Ishikawa (cell line): ENCODE measurements at regions not wholly inside any gene's neighbourhood (a gene's known extent, or its start where the extent isn't known, plus 50 kb on each side); places are given as distances from the start of the nearest gene placed in this dataset.

ENCODE experiments used
- CEBPB ChIP-seq: IDR thresholded peaks from 2 replicates; pipeline ENCODE4 v1.6.1; 2012
- CREB1 ChIP-seq: IDR thresholded peaks from 2 replicates; pipeline ENCODE4 v1.6.1; 2012; ENCODE audit warnings: low read depth
- EGR1 ChIP-seq: IDR thresholded peaks from 2 replicates; pipeline ENCODE4 v1.6.1; 2012
- EP300 ChIP-seq: IDR thresholded peaks from 2 replicates; pipeline ENCODE4 v1.6.1; 2012; ENCODE audit warnings: borderline replicate concordance
- REST ChIP-seq: IDR thresholded peaks from 2 replicates; pipeline ENCODE4 v1.6.1; 2012; ENCODE audit warnings: low read depth, mild to moderate bottlenecking
- USF1 ChIP-seq: IDR thresholded peaks from 2 replicates; pipeline ENCODE4 v1.6.1; 2012
- TF ChIP-seq, protein P1 (sequence below): IDR thresholded peaks from 2 replicates; pipeline ENCODE4 v1.6.1; 2012

GRCh38 chr15:95812491-95812890 is 518.0 kb upstream of the NR2F2 start:
- TF ChIP-seq REST (no peak), USF1 (no peak), EP300 (no peak), EGR1 (no peak), CREB1 (no peak), CEBPB (no peak)
- TF ChIP-seq, protein P1, sequence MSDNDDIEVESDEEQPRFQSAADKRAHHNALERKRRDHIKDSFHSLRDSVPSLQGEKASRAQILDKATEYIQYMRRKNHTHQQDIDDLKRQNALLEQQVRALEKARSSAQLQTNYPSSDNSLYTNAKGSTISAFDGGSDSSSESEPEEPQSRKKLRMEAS, result no peak
